ENCODE measurements at regions not wholly inside any gene's neighbourhood (a gene's known extent, or its start where the extent isn't known, plus 50 kb on each side); places are given as distances from the start of the nearest gene placed in this dataset.
"Not testable (repeated sequence)": the region's sequence is repeated elsewhere in the genome, so short reads cannot be mapped to it uniquely, and the experiment has no call there.

GRCh38 chr12:75651342-75651695 is 139.9 kb upstream of the KRR1 start:
- no peaks in the 10 kb centered on the region for H3K9me3 ChIP-seq (ENCODE audit: control insufficient read depth in 1 of 2, low read length in 2 of 2)
- H3K27me3 ChIP-seq (ENCODE audit: insufficient read depth, low read length) = no peaks in the 10 kb centered on the region
- Mint-ChIP-seq H3K27me3 (no peaks in the 10 kb centered on the region), H3K36me3 (no peaks in the 10 kb centered on the region), H3K4me1 (peaks cover 6 to 11% (median 8%) of the 10 kb centered on the region in 4 donors), H3K4me3 (no peak overlapping the region), H3K9me3 (no peaks in the 10 kb centered on the region), H3K27ac (no peak overlapping the region)
- H3K36me3 ChIP-seq (ENCODE audit: insufficient read depth, low read length) = no peaks in the 10 kb centered on the region
- peaks cover 9% of the 10 kb centered on the region for H3K4me1 ChIP-seq (ENCODE audit: insufficient read depth, low read length)
- no peak for DNase-seq
- no peak overlapping the region for H3K27ac ChIP-seq (ENCODE audit: low read depth, low read length)
- ChIA-PET CTCF (ENCODE audit: partially characterized antibody) (interaction anchor here (0.9 kb wide), 1 partner anchor 10 kb away, joined by 3 read pairs; no protein-coding TSS in a partner anchor), POLR2A (ENCODE audit: partially characterized antibody) (no interaction called here)
- intact Hi-C loops (cut with micrococcal nuclease) = no loop called here
- H3K4me3 ChIP-seq (ENCODE audit: low read length in 2 of 2) = no peak overlapping the region

- H3K9me3 Mint-ChIP-seq = no peaks in the 10 kb centered on the region
- no peak overlapping the region for H3K27ac ChIP-seq (ENCODE audit: low read depth, low read length)
- H3K27me3 Mint-ChIP-seq = peaks cover 0 to under 1% of the 10 kb centered on the region in 2 donors
- no peaks in the 10 kb centered on the region for H3K27me3 ChIP-seq (ENCODE audit: insufficient read depth, low read length)
- CTCF ChIA-PET (ENCODE audit: partially characterized antibody) = interaction anchor here (0.9 kb wide), 1 partner anchor 9 kb away, joined by 3 read pairs; no protein-coding TSS in a partner anchor
- H3K27ac Mint-ChIP-seq = no peak overlapping the region
- H3K4me3 Mint-ChIP-seq = no peak overlapping the region
- H3K4me3 ChIP-seq (ENCODE audit: low read length in 2 of 2) = no peak overlapping the region
- no peak for DNase-seq
- H3K36me3 Mint-ChIP-seq = no peaks in the 10 kb centered on the region
- POLR2A ChIA-PET (ENCODE audit: partially characterized antibody) = no interaction called here
- peaks cover 6 to 11% (median 8%) of the 10 kb centered on the region in 4 donors for H3K4me1 Mint-ChIP-seq
- H3K4me1 ChIP-seq (ENCODE audit: insufficient read depth, low read length) = peaks cover 8% of the 10 kb centered on the region
- H3K36me3 ChIP-seq (ENCODE audit: insufficient read depth, low read length) = no peaks in the 10 kb centered on the region
- intact Hi-C loops (cut with micrococcal nuclease) = no loop called here
- no peaks in the 10 kb centered on the region for H3K9me3 ChIP-seq (ENCODE audit: control insufficient read depth in 1 of 2, low read length in 2 of 2)
These were observed 139.4 kb upstream of the KRR1 start for GRCh38 chr12:75650595-75651341.

- ChIA-PET CTCF (ENCODE audit: partially characterized antibody) (no interaction called here), POLR2A (ENCODE audit: partially characterized antibody) (no interaction called here)
- peaks cover under 1% of the 10 kb centered on the region for H3K4me1 ChIP-seq (ENCODE audit: insufficient read depth, low read length)
- H3K27me3 Mint-ChIP-seq = peaks cover 0 to 2% of the 10 kb centered on the region in 2 donors
- intact Hi-C loops (cut with micrococcal nuclease) = no loop called here
- H3K27ac ChIP-seq (ENCODE audit: low read depth, low read length) = no peak overlapping the region
- H3K4me3 ChIP-seq (ENCODE audit: low read length in 2 of 2) = no peak overlapping the region
- no peaks in the 10 kb centered on the region for H3K36me3 ChIP-seq (ENCODE audit: insufficient read depth, low read length)
- no peaks in the 10 kb centered on the region for H3K27me3 ChIP-seq (ENCODE audit: insufficient read depth, low read length)
- H3K4me1 Mint-ChIP-seq = peaks cover 2 to 4% (median 2%) of the 10 kb centered on the region in 4 donors
- H3K4me3 Mint-ChIP-seq = no peak overlapping the region
- H3K27ac Mint-ChIP-seq = no peak overlapping the region
- H3K9me3 Mint-ChIP-seq = no peaks in the 10 kb centered on the region
- H3K9me3 ChIP-seq (ENCODE audit: control insufficient read depth in 1 of 2, low read length in 2 of 2) = no peaks in the 10 kb centered on the region
- no peaks in the 10 kb centered on the region for H3K36me3 Mint-ChIP-seq
- no peak for DNase-seq
These were observed 138.7 kb upstream of the KRR1 start for GRCh38 chr12:75650100-75650499.

GRCh38 chr12:75648856-75649255 is 137.4 kb upstream of the KRR1 start:
- no peaks in the 10 kb centered on the region for H3K36me3 Mint-ChIP-seq
- intact Hi-C loops (cut with micrococcal nuclease) = no loop called here
- ChIA-PET CTCF (ENCODE audit: partially characterized antibody) (no interaction called here), POLR2A (ENCODE audit: partially characterized antibody) (no interaction called here)
- H3K4me3 Mint-ChIP-seq = no peak overlapping the region
- H3K27me3 Mint-ChIP-seq = peaks cover 0 to 2% of the 10 kb centered on the region in 2 donors
- DNase-seq = no peak
- H3K4me1 ChIP-seq (ENCODE audit: insufficient read depth, low read length) = no peaks in the 10 kb centered on the region
- H3K9me3 ChIP-seq (ENCODE audit: control insufficient read depth in 1 of 2, low read length in 2 of 2) = no peaks in the 10 kb centered on the region
- no peaks in the 10 kb centered on the region for H3K27me3 ChIP-seq (ENCODE audit: insufficient read depth, low read length)
- no peak overlapping the region for H3K4me3 ChIP-seq (ENCODE audit: low read length in 2 of 2)
- no peaks in the 10 kb centered on the region for H3K9me3 Mint-ChIP-seq
- no peaks in the 10 kb centered on the region for H3K36me3 ChIP-seq (ENCODE audit: insufficient read depth, low read length)
- no peak overlapping the region for H3K27ac ChIP-seq (ENCODE audit: low read depth, low read length)
- H3K27ac Mint-ChIP-seq = no peak overlapping the region
- no peaks in the 10 kb centered on the region for H3K4me1 Mint-ChIP-seq

GRCh38 chr12:75646329-75647210 is 135.2 kb upstream of the KRR1 start:
- POLR2A ChIA-PET (ENCODE audit: partially characterized antibody) = no interaction called here
- Histone ChIP-seq H3K9me3 (ENCODE audit: control insufficient read depth in 1 of 2, low read length in 2 of 2) (no peaks in the 10 kb centered on the region), H3K4me3 (ENCODE audit: low read length in 2 of 2) (no peak overlapping the region), H3K36me3 (ENCODE audit: insufficient read depth, low read length) (no peaks in the 10 kb centered on the region), H3K27ac (ENCODE audit: low read depth, low read length) (no peak overlapping the region), H3K4me1 (ENCODE audit: insufficient read depth, low read length) (peaks cover 2% of the 10 kb centered on the region), H3K27me3 (ENCODE audit: insufficient read depth, low read length) (no peaks in the 10 kb centered on the region)
- Mint-ChIP-seq H3K36me3 (no peaks in the 10 kb centered on the region), H3K4me1 (peaks cover 0 to 1% (median under 1%) of the 10 kb centered on the region in 4 donors), H3K9me3 (no peaks in the 10 kb centered on the region), H3K27me3 (peaks cover 0 to 2% of the 10 kb centered on the region in 2 donors), H3K4me3 (no peak overlapping the region), H3K27ac (no peak overlapping the region)
- intact Hi-C loops (cut with micrococcal nuclease) = no loop called here
- no peak for DNase-seq
- CTCF ChIA-PET (ENCODE audit: partially characterized antibody) = interaction anchor here (1.0 kb wide), 1 partner anchor 391 kb away, joined by 4 read pairs; no protein-coding TSS in a partner anchor

GRCh38 chr12:75644472-75645072 is 133.2 kb upstream of the KRR1 start:
- DNase-seq = no peak
- no peaks in the 10 kb centered on the region for H3K36me3 ChIP-seq (ENCODE audit: insufficient read depth, low read length)
- H3K27ac Mint-ChIP-seq = no peak overlapping the region
- peaks cover 8 to 13% (median 10%) of the 10 kb centered on the region in 4 donors for H3K4me1 Mint-ChIP-seq
- H3K4me1 ChIP-seq (ENCODE audit: insufficient read depth, low read length) = peaks cover 13% of the 10 kb centered on the region
- no peaks in the 10 kb centered on the region for H3K9me3 ChIP-seq (ENCODE audit: control insufficient read depth in 1 of 2, low read length in 2 of 2)
- H3K4me3 ChIP-seq (ENCODE audit: low read length in 2 of 2) = no peak overlapping the region
- intact Hi-C loops (cut with micrococcal nuclease) = no loop called here
- H3K27ac ChIP-seq (ENCODE audit: low read depth, low read length) = no peak overlapping the region
- H3K9me3 Mint-ChIP-seq = no peaks in the 10 kb centered on the region
- ChIA-PET CTCF (ENCODE audit: partially characterized antibody) (no interaction called here), POLR2A (ENCODE audit: partially characterized antibody) (no interaction called here)
- peaks cover 0 to 2% of the 10 kb centered on the region in 2 donors for H3K27me3 Mint-ChIP-seq
- H3K36me3 Mint-ChIP-seq = no peaks in the 10 kb centered on the region
- H3K4me3 Mint-ChIP-seq = no peak overlapping the region
- H3K27me3 ChIP-seq (ENCODE audit: insufficient read depth, low read length) = no peaks in the 10 kb centered on the region

- intact Hi-C loops (cut with micrococcal nuclease); H3K27ac ChIP-seq (ENCODE audit: low read depth, low read length); H3K4me3 Mint-ChIP-seq; CTCF ChIA-PET (ENCODE audit: partially characterized antibody); POLR2A ChIA-PET (ENCODE audit: partially characterized antibody); H3K36me3 ChIP-seq (ENCODE audit: insufficient read depth, low read length); H3K9me3 ChIP-seq (ENCODE audit: control insufficient read depth in 1 of 2, low read length in 2 of 2); H3K27me3 ChIP-seq (ENCODE audit: insufficient read depth, low read length); DNase-seq; H3K4me3 ChIP-seq (ENCODE audit: low read length in 2 of 2); H3K27ac Mint-ChIP-seq; H3K9me3 Mint-ChIP-seq; H3K36me3 Mint-ChIP-seq; H3K27me3 Mint-ChIP-seq: not testable (repeated sequence)
- peaks cover 8 to 13% (median 10%) of the 10 kb centered on the region in 4 donors for H3K4me1 Mint-ChIP-seq
- H3K4me1 ChIP-seq (ENCODE audit: insufficient read depth, low read length) = peaks cover 13% of the 10 kb centered on the region
These were observed 131.7 kb upstream of the KRR1 start for GRCh38 chr12:75643119-75643518.
